Cardiac fibroblast (primary cell): ENCODE measurements at regions not wholly inside any gene's neighbourhood (a gene's known extent, or its start where the extent isn't known, plus 50 kb on each side); places are given as distances from the start of the nearest gene placed in this dataset.

Experiments used
- DNase-seq, 2 donors: peaks; one replicate each; pipeline versions ENCODE4 v3.0.0 to v3.0.0-alpha.2; 2010; ENCODE audit warnings: low read depth in 2 of 2
- H3K4me3 ChIP-seq, 2 donors: replicated peaks in 1 of 2; 1 replicate in 1 of 2; 2 replicates in 1 of 2; pipeline ENCODE4 v1.5.1; 2011; ENCODE audit warnings: low read depth in 2 of 2, low read length in 2 of 2, mild to moderate bottlenecking in 2 of 2, moderate library complexity in 1 of 2
- CTCF ChIP-seq: IDR thresholded peaks from one replicate; pipeline ENCODE4 v1.5.1; 2011; ENCODE audit warnings: low read depth, mild to moderate bottlenecking, low read length, inconsistent platforms

GRCh38 chr2:34311816-34312215, 712.7 kb upstream of the FAM98A start:
- H3K4me3 ChIP-seq, result no peak overlapping the region
- DNase-seq, result no peak
- TF ChIP-seq CTCF, result no peak

- DNase-seq, result no peak
- H3K4me3 ChIP-seq, result no peak overlapping the region
- no peak for TF ChIP-seq CTCF
These were observed 709.0 kb upstream of the FAM98A start for GRCh38 chr2:34308140-34308539.

- H3K4me3 ChIP-seq, result no peak overlapping the region
- TF ChIP-seq CTCF, result no peak
- DNase-seq, result no peak
These were observed 708.5 kb upstream of the FAM98A start for GRCh38 chr2:34307636-34308035.

- TF ChIP-seq CTCF, result no peak
- no peak overlapping the region for H3K4me3 ChIP-seq
- no peak for DNase-seq
These were observed 707.6 kb upstream of the FAM98A start for GRCh38 chr2:34306745-34307144.

- no peak for DNase-seq
- TF ChIP-seq CTCF, result no peak
- no peak overlapping the region for H3K4me3 ChIP-seq
These were observed 706.5 kb upstream of the FAM98A start for GRCh38 chr2:34305587-34305986.

- DNase-seq, result no peak
- H3K4me3 ChIP-seq, result no peak overlapping the region
- no peak for TF ChIP-seq CTCF
These were observed 695.9 kb upstream of the FAM98A start for GRCh38 chr2:34294961-34295360.

GRCh38 chr2:34291076-34291475, 692.0 kb upstream of the FAM98A start:
- no peak for TF ChIP-seq CTCF
- H3K4me3 ChIP-seq, result no peak overlapping the region
- DNase-seq, result no peak
